Adrenal gland (tissue), 9 donors: ENCODE measurements at regions not wholly inside any gene's neighbourhood (a gene's known extent, or its start where the extent isn't known, plus 50 kb on each side); places are given as distances from the start of the nearest gene placed in this dataset.

Experiments
- DNase-seq, 7 donors: peaks; one replicate each; pipeline ENCODE4 v3.0.0-alpha.2; 2019 to 2020
- H3K27ac ChIP-seq, 5 donors: fragments of 200-600 bp; sonication (generic) in 4 of 5; 1 replicate in 3 of 5; 2 replicates in 2 of 5; pipeline versions ENCODE4 v1.5.1 to v1.8.0; 2016 to 2020; ENCODE audit warnings: mild to moderate bottlenecking in 1 of 5
- H3K27me3 ChIP-seq: fragments of 200-600 bp; 2 replicates; pipeline ENCODE4 v1.8.0; 2021
- H3K36me3 ChIP-seq, 2 donors: fragments of 200-600 bp; replicated peaks in 1 of 2; 1 replicate in 1 of 2; 2 replicates in 1 of 2; pipeline versions ENCODE4 v1.5.1 to v1.8.0; 2018 to 2022
- H3K4me1 ChIP-seq, 2 donors: fragments of 200-600 bp; replicated peaks in 1 of 2; 1 replicate in 1 of 2; 2 replicates in 1 of 2; pipeline versions ENCODE4 v1.5.1 to v1.8.0; 2018 to 2021
- H3K4me3 ChIP-seq, 4 donors: fragments of 200-600 bp; sonication (generic) in 3 of 4; one replicate each; pipeline ENCODE4 v1.5.1; 2016 to 2018
- H3K9me3 ChIP-seq, 3 donors: fragments of 200-600 bp; sonication (generic) in 1 of 3; replicated peaks in 1 of 3; 1 replicate in 2 of 3; 2 replicates in 1 of 3; pipeline versions ENCODE4 v1.5.1 to v1.8.0; 2016 to 2021
- CTCF ChIP-seq, 6 experiments: fragments of 450-650 bp in 4 of 6; fragments of 200-600 bp in 2 of 6; sonication (generic) in 1 of 6; IDR thresholded peaks; 1 replicate in 5 of 6; 2 replicates in 1 of 6; pipeline versions ENCODE4 v1.5.1 to v1.8.0; 2016 to 2021; ENCODE audit warnings: antibody characterized with exemption in 6 of 6, mild to moderate bottlenecking in 2 of 6, moderate library complexity in 1 of 6
- POLR2A ChIP-seq, 2 donors: fragments of 450-650 bp; IDR thresholded peaks; one replicate each; pipeline ENCODE4 v1.6.1; 2017; ENCODE audit warnings: antibody characterized with exemption in 2 of 2, mild to moderate bottlenecking in 2 of 2, moderate library complexity in 1 of 2
- WGBS, 4 donors: extraction: QIAGEN DNeasy Blood & Tissue Kit in 2 of 4; methylation state at CpG; one replicate each; pipeline versions ENCODE4 v1.1.5 to v1.1.7; 2013 to 2017; 5-methylcytosine and 5-hydroxymethylcytosine counted together
- intact Hi-C, 2 donors: fragments of 100-400 bp; cut with DNase I; formaldehyde crosslinking; loops; one replicate each; pipeline versions ENCODE4 v1.14.1 to v1.15.0; 2022 to 2023
- donor health status: healthy with polysubstance abuse.
- donor health status: Bipolar disorder and iron deficiency.
- donor health status: DM: yes; HTN: yes; CAD: no.
- donor health status: DM: no; HTN: no; CAD: no.
- donor health status: DM: no; HTN: no; CAD: no.

- no peak for TF ChIP-seq POLR2A (IDR thresholded peaks at IDR 0.05)
- no peak for TF ChIP-seq CTCF (IDR thresholded peaks at IDR 0.05)
- WGBS, 4 donors: 74 to 83% (median 80%) methylated on average over 5 of the region's 5 CpGs
- intact Hi-C loops: no loop called here
Observed at GRCh38 chr5:104361932-104362331, 799.3 kb upstream of the NUDT12 start.

GRCh38 chr5:104355350-104355749 lies 792.8 kb upstream of the NUDT12 start:
- Histone ChIP-seq H3K27ac (no peak overlapping the region), H3K4me1 (no peaks in the 10 kb centered on the region), H3K4me3 (no peak overlapping the region), H3K36me3 (no peaks in the 10 kb centered on the region), H3K27me3 (no peaks in the 10 kb centered on the region), H3K9me3 (no peaks in the 10 kb centered on the region)
- no peak for DNase-seq
- intact Hi-C loops: no loop called here
- TF ChIP-seq CTCF (IDR thresholded peaks at IDR 0.05) (no peak), POLR2A (IDR thresholded peaks at IDR 0.05) (no peak)
- 64 to 73% (median 70%) methylated on average over 4 of the region's 4 CpGs for WGBS, 4 donors

More at GRCh38 chr5:104361932-104362331, 799.3 kb upstream of the NUDT12 start:
- DNase-seq: no peak
- Histone ChIP-seq H3K4me3 (no peak overlapping the region), H3K27me3 (no peaks in the 10 kb centered on the region), H3K27ac (no peak overlapping the region), H3K9me3 (no peaks in the 10 kb centered on the region), H3K36me3 (no peaks in the 10 kb centered on the region), H3K4me1 (no peaks in the 10 kb centered on the region)

- H3K4me3 ChIP-seq: no peak overlapping the region
- H3K36me3 ChIP-seq: no peaks in the 10 kb centered on the region
- DNase-seq: no peak
- no peaks in the 10 kb centered on the region for H3K27me3 ChIP-seq
- 78 to 83% (median 80%) methylated on average over 4 of the region's 4 CpGs for WGBS, 4 donors
- no peaks in the 10 kb centered on the region for H3K4me1 ChIP-seq
- no peaks in the 10 kb centered on the region for H3K9me3 ChIP-seq
- H3K27ac ChIP-seq: no peak overlapping the region
- intact Hi-C loops: no loop called here
- no peak for TF ChIP-seq POLR2A (IDR thresholded peaks at IDR 0.05)
- no peak for TF ChIP-seq CTCF (IDR thresholded peaks at IDR 0.05)
Observed at GRCh38 chr5:104353371-104353770, 790.8 kb upstream of the NUDT12 start.

- intact Hi-C loops: no loop called here
- Histone ChIP-seq H3K4me1 (no peaks in the 10 kb centered on the region), H3K9me3 (no peaks in the 10 kb centered on the region), H3K36me3 (no peaks in the 10 kb centered on the region), H3K4me3 (no peak overlapping the region), H3K27ac (no peak overlapping the region), H3K27me3 (no peaks in the 10 kb centered on the region)
- no peak for DNase-seq
- TF ChIP-seq POLR2A (IDR thresholded peaks at IDR 0.05): no peak
- no peak for TF ChIP-seq CTCF (IDR thresholded peaks at IDR 0.05)
- WGBS, 4 donors: 85 to 100% (median 96%) methylated on average over 1 of the region's 1 CpG
Observed at GRCh38 chr5:104352954-104353353, 790.4 kb upstream of the NUDT12 start.
